NCI-H2107 (cell line): ENCODE measurements at regions not wholly inside any gene's neighbourhood (a gene's known extent, or its start where the extent isn't known, plus 50 kb on each side); places are given as distances from the start of the nearest gene placed in this dataset.
"Not testable (repeated sequence)": the region's sequence is repeated elsewhere in the genome, so short reads cannot be mapped to it uniquely, and the experiment has no call there.

Source experiments
- DNase-seq: peaks from one replicate; lab custom pipeline; 2025; lab: John Stamatoyannopoulos, UW

- no peak for DNase-seq
Measured at GRCh38 chr2:223180463-223180862, 128.5 kb downstream of the KCNE4 start.

GRCh38 chr2:223181561-223181960 is 129.6 kb downstream of the KCNE4 start:
- DNase-seq = no peak

GRCh38 chr2:223182356-223182755 is 130.4 kb downstream of the KCNE4 start:
- no peak for DNase-seq

GRCh38 chr2:223185638-223186037 is 133.6 kb downstream of the KCNE4 start:
- no peak for DNase-seq

- DNase-seq = no peak
Measured at GRCh38 chr2:223187256-223187655, 135.3 kb downstream of the KCNE4 start.

- not testable (repeated sequence) for DNase-seq
Measured at GRCh38 chr2:223190561-223191206, 138.7 kb downstream of the KCNE4 start.

GRCh38 chr2:223196331-223196730 is 144.3 kb downstream of the KCNE4 start:
- DNase-seq = no peak

GRCh38 chr2:223197046-223197445 is 145.1 kb downstream of the KCNE4 start:
- DNase-seq = no peak

GRCh38 chr2:223199531-223200515 is 147.8 kb downstream of the KCNE4 start:
- no peak for DNase-seq

GRCh38 chr2:223203971-223204929 is 152.3 kb downstream of the KCNE4 start:
- DNase-seq = no peak

- no peak for DNase-seq
Measured at GRCh38 chr2:223210489-223210888, 158.5 kb downstream of the KCNE4 start.

GRCh38 chr2:223214394-223215253 is 162.6 kb downstream of the KCNE4 start:
- no peak for DNase-seq

GRCh38 chr2:223215254-223215516 is 163.2 kb downstream of the KCNE4 start:
- no peak for DNase-seq

- no peak for DNase-seq
Measured at GRCh38 chr2:223217373-223217772, 165.4 kb downstream of the KCNE4 start.

- no peak for DNase-seq
Measured at GRCh38 chr2:223218587-223219178, 166.7 kb downstream of the KCNE4 start.

- DNase-seq = no peak
Measured at GRCh38 chr2:223219872-223220657, 168.1 kb downstream of the KCNE4 start.

GRCh38 chr2:223220658-223220925 is 168.6 kb downstream of the KCNE4 start:
- no peak for DNase-seq

GRCh38 chr2:223221139-223221835 is 169.3 kb downstream of the KCNE4 start:
- DNase-seq = no peak

GRCh38 chr2:223222397-223222796 is 170.4 kb downstream of the KCNE4 start:
- DNase-seq = no peak

- no peak for DNase-seq
Measured at GRCh38 chr2:223223156-223223555, 171.2 kb downstream of the KCNE4 start.
